Mesendoderm (in vitro differentiated cells): ENCODE measurements at regions not wholly inside any gene's neighbourhood (a gene's known extent, or its start where the extent isn't known, plus 50 kb on each side); places are given as distances from the start of the nearest gene placed in this dataset.

Experiments
- DNase-seq: peaks from one replicate; pipeline ENCODE4 v3.0.0; 2013
- H2AK5ac ChIP-seq: 2 replicates; pipeline ENCODE4 v1.6.1; 2013; ENCODE audit warnings: low read length, inconsistent platforms
- H2BK120ac ChIP-seq: 2 replicates; pipeline ENCODE4 v1.6.1; 2013; ENCODE audit warnings: low read depth, mild to moderate bottlenecking, low read length, moderate library complexity, mixed read lengths
- H2BK15ac ChIP-seq: replicated peaks from 2 replicates; pipeline ENCODE4 v1.6.1; 2013; ENCODE audit warnings: low read depth, mild to moderate bottlenecking, moderate library complexity
- H2BK5ac ChIP-seq: 2 replicates; pipeline ENCODE4 v1.6.1; 2013; ENCODE audit warnings: low read length, inconsistent platforms
- H3K18ac ChIP-seq: 2 replicates; pipeline ENCODE4 v1.6.1; 2013; ENCODE audit warnings: mild to moderate bottlenecking, low read length, mixed read lengths
- H3K23ac ChIP-seq: one replicate; pipeline ENCODE4 v1.6.1; 2013; ENCODE audit warnings: low read length
- H3K27ac ChIP-seq: 2 replicates; pipeline ENCODE4 v1.5.1; 2013; ENCODE audit warnings: low read depth, mild to moderate bottlenecking, inconsistent platforms, low read length, moderate library complexity
- H3K27me3 ChIP-seq: 2 replicates; pipeline ENCODE4 v1.6.1; 2013; ENCODE audit warnings: low read length, control low read depth, mild to moderate bottlenecking, inconsistent platforms; ENCODE audit not compliant: insufficient read depth, poor library complexity
- H3K36me3 ChIP-seq: 2 replicates; pipeline ENCODE4 v1.6.1; 2013; ENCODE audit warnings: low read length, inconsistent platforms; ENCODE audit not compliant: control insufficient read depth, insufficient read depth
- H3K4ac ChIP-seq: one replicate; pipeline ENCODE4 v1.6.1; 2013; ENCODE audit warnings: low read depth, mild to moderate bottlenecking, low read length, moderate library complexity
- H3K4me1 ChIP-seq: 2 replicates; pipeline ENCODE4 v1.6.1; 2013; ENCODE audit warnings: low read depth, low read length, inconsistent platforms; ENCODE audit not compliant: control insufficient read depth
- H3K4me2 ChIP-seq: 2 replicates; pipeline ENCODE4 v1.6.1; 2013; ENCODE audit warnings: low read length
- H3K4me3 ChIP-seq: 2 replicates; pipeline ENCODE4 v1.5.1; 2013; ENCODE audit warnings: mild to moderate bottlenecking, low read length
- H3K56ac ChIP-seq: one replicate; pipeline ENCODE4 v1.6.1; 2013; ENCODE audit warnings: low read length
- H3K79me1 ChIP-seq: 2 replicates; pipeline ENCODE4 v1.6.1; 2013; ENCODE audit warnings: low read length, inconsistent platforms
- H3K79me2 ChIP-seq: 2 replicates; pipeline ENCODE4 v1.6.1; 2013; ENCODE audit warnings: mild to moderate bottlenecking, low read length; ENCODE audit not compliant: control insufficient read depth, insufficient read depth
- H3K9ac ChIP-seq: 2 replicates; pipeline ENCODE4 v1.6.1; 2013; ENCODE audit warnings: low read length, inconsistent platforms
- H4K5ac ChIP-seq: one replicate; pipeline ENCODE4 v1.6.1; 2013; ENCODE audit warnings: low read length
- H4K8ac ChIP-seq: one replicate; pipeline ENCODE4 v1.6.1; 2013; ENCODE audit warnings: low read depth, mild to moderate bottlenecking, control low read depth, low read length, moderate library complexity
- WGBS: extraction: QIAGEN DNeasy Blood & Tissue Kit; methylation state at CpG from one replicate; pipeline ENCODE4 v1.1.7; 2013; ENCODE audit warnings: low lambda C conversion rate, missing lambda C conversion rate; ENCODE audit not compliant: insufficient coverage; ENCODE audit errors: extremely low coverage; 5-methylcytosine and 5-hydroxymethylcytosine counted together

DNA sequence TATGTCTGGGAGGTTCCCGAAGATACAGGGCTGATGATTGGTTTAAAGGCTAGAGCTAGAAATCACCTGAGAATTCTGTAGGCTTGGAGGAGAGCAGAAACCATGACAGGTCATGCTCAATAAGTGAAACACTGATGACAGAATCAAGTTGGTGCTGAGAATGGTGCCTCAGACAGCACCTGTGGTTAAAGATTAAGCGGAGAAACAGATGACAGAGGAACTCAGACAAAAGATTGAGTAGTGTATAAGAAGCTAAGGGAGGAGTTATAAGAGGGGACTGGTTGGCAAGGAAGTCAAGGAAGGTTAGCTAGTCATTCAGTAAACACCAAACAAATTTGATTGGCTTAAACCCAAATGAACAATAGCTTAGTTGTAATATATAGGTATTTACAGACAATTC is 385.4 kb upstream of the CNKSR2 start:
- no peak overlapping the region for H3K4ac ChIP-seq
- no peak overlapping the region for H3K4me2 ChIP-seq
- H3K4me1 ChIP-seq = no peaks in the 10 kb centered on the region
- H3K27me3 ChIP-seq = no peaks in the 10 kb centered on the region
- WGBS = no CpG with 5 or more reads among the region's 2 CpGs
- H3K79me1 ChIP-seq = no peaks in the 10 kb centered on the region
- H2BK15ac ChIP-seq = no peak overlapping the region
- DNase-seq = no peak
- no peak overlapping the region for H2BK120ac ChIP-seq
- H3K9ac ChIP-seq = no peak overlapping the region
- no peak overlapping the region for H3K23ac ChIP-seq
- H3K27ac ChIP-seq = no peak overlapping the region
- no peak overlapping the region for H4K8ac ChIP-seq
- no peak overlapping the region for H3K4me3 ChIP-seq
- H4K5ac ChIP-seq = no peak overlapping the region
- no peaks in the 10 kb centered on the region for H3K79me2 ChIP-seq
- H3K18ac ChIP-seq = no peak overlapping the region
- H3K36me3 ChIP-seq = no peaks in the 10 kb centered on the region
- H3K56ac ChIP-seq = no peak overlapping the region
- no peak overlapping the region for H2AK5ac ChIP-seq
- no peak overlapping the region for H2BK5ac ChIP-seq

- no peak overlapping the region for H2BK120ac ChIP-seq
- H3K36me3 ChIP-seq = no peaks in the 10 kb centered on the region
- H3K27ac ChIP-seq = no peak overlapping the region
- H3K4me2 ChIP-seq = no peak overlapping the region
- no peaks in the 10 kb centered on the region for H3K79me2 ChIP-seq
- DNase-seq = no peak
- H3K4me3 ChIP-seq = no peak overlapping the region
- H4K5ac ChIP-seq = no peak overlapping the region
- H3K79me1 ChIP-seq = no peaks in the 10 kb centered on the region
- no peak overlapping the region for H3K9ac ChIP-seq
- no peaks in the 10 kb centered on the region for H3K27me3 ChIP-seq
- H3K23ac ChIP-seq = no peak overlapping the region
- H4K8ac ChIP-seq = no peak overlapping the region
- no peak overlapping the region for H3K4ac ChIP-seq
- no peak overlapping the region for H2BK15ac ChIP-seq
- WGBS = no CpG with 5 or more reads among the region's 3 CpGs
- H2BK5ac ChIP-seq = no peak overlapping the region
- no peak overlapping the region for H3K18ac ChIP-seq
- H2AK5ac ChIP-seq = no peak overlapping the region
- H3K56ac ChIP-seq = no peak overlapping the region
- H3K4me1 ChIP-seq = no peaks in the 10 kb centered on the region
Measured at GRCh38 chrX:20988118-20988517, 386.1 kb upstream of the CNKSR2 start.

DNA sequence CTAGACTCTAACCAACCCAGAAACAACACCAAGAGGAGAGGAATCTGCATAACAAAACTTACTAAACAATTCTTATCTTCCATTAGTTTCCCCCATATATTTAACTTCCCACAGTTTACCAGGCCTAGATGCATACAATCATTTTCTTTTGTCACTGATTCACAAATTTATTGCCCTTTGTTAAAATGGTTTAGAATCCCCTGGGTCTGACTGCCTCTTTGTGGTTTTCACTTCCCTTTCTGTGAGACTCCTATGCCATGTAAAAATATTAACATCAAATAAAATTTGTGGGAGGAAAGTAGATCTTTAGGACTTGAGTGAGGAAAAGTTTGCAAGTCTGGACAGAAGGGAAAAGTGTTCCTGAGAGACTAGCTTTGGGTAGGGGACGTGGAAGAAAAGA is 393.8 kb upstream of the CNKSR2 start:
- Histone ChIP-seq H3K27ac (no peak overlapping the region), H4K8ac (no peak overlapping the region), H2BK15ac (no peak overlapping the region), H3K4me1 (no peaks in the 10 kb centered on the region), H2BK120ac (no peak overlapping the region), H2BK5ac (no peak overlapping the region), H3K23ac (no peak overlapping the region), H3K4me2 (no peak overlapping the region), H3K36me3 (no peaks in the 10 kb centered on the region), H3K27me3 (no peaks in the 10 kb centered on the region), H2AK5ac (no peak overlapping the region), H3K4ac (no peak overlapping the region), H3K79me1 (no peaks in the 10 kb centered on the region), H3K18ac (no peak overlapping the region), H4K5ac (no peak overlapping the region), H3K4me3 (no peak overlapping the region), H3K79me2 (no peaks in the 10 kb centered on the region), H3K9ac (no peak overlapping the region), H3K56ac (no peak overlapping the region)
- no CpG with 5 or more reads among the region's 1 CpG for WGBS
- DNase-seq = no peak

DNA sequence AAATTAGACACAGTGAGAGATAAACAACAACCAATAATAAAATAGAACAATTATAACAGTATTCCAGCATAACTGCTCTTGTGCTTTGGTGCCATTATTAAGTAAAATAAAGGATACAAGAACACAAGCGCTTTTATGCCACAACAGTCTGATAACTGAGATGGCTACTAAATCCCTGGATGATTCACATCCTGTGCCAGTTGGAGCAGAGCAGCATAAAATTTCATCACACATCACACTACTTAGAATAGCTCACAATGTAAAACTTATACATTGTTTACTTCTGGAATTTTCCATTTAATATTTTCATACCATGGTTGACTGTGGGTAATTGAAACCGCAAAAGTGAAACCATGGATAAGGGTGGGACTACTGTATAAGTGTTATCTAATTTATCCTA is 399.9 kb upstream of the CNKSR2 start:
- Histone ChIP-seq H3K23ac (no peak overlapping the region), H3K79me2 (no peaks in the 10 kb centered on the region), H3K4me2 (no peak overlapping the region), H2BK15ac (no peak overlapping the region), H3K4ac (no peak overlapping the region), H2AK5ac (no peak overlapping the region), H4K8ac (no peak overlapping the region), H3K27ac (no peak overlapping the region), H3K4me3 (no peak overlapping the region), H3K18ac (no peak overlapping the region), H3K56ac (no peak overlapping the region), H3K36me3 (no peaks in the 10 kb centered on the region), H3K79me1 (no peaks in the 10 kb centered on the region), H2BK120ac (no peak overlapping the region), H4K5ac (no peak overlapping the region), H3K9ac (no peak overlapping the region), H3K27me3 (no peaks in the 10 kb centered on the region), H2BK5ac (no peak overlapping the region), H3K4me1 (no peaks in the 10 kb centered on the region)
- no peak for DNase-seq
- no CpG with 5 or more reads among the region's 2 CpGs for WGBS

DNA sequence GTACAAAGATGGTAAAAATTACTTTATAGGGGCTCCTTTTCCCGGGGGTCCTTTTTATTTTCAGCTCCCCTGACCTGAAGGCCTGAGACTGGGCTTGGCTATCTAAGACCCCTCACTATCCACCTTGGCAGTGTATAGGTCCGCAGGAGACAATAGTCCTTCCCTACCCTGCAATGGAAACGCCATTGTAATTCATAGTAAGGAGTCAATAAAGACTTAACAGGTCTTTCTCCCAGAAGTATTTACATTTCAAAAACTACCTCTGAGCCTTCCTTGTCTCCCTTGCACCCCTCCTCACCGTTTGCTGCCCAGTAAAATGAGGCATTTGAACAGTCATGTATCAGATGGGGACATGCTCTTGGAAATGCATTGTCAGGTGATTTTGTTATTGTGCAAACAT is 401.2 kb upstream of the CNKSR2 start:
- H2BK120ac ChIP-seq = no peak overlapping the region
- H3K18ac ChIP-seq = no peak overlapping the region
- H4K5ac ChIP-seq = no peak overlapping the region
- H3K23ac ChIP-seq = no peak overlapping the region
- no peak overlapping the region for H3K4ac ChIP-seq
- no peaks in the 10 kb centered on the region for H3K27me3 ChIP-seq
- H2BK5ac ChIP-seq = no peak overlapping the region
- H3K27ac ChIP-seq = no peak overlapping the region
- H3K36me3 ChIP-seq = no peaks in the 10 kb centered on the region
- no peak overlapping the region for H3K4me3 ChIP-seq
- WGBS = no CpG with 5 or more reads among the region's 4 CpGs
- H4K8ac ChIP-seq = no peak overlapping the region
- no peak overlapping the region for H3K56ac ChIP-seq
- H3K4me2 ChIP-seq = no peak overlapping the region
- no peak overlapping the region for H2AK5ac ChIP-seq
- H3K4me1 ChIP-seq = no peaks in the 10 kb centered on the region
- H3K79me1 ChIP-seq = no peaks in the 10 kb centered on the region
- no peak overlapping the region for H3K9ac ChIP-seq
- no peaks in the 10 kb centered on the region for H3K79me2 ChIP-seq
- no peak for DNase-seq
- H2BK15ac ChIP-seq = no peak overlapping the region

DNA sequence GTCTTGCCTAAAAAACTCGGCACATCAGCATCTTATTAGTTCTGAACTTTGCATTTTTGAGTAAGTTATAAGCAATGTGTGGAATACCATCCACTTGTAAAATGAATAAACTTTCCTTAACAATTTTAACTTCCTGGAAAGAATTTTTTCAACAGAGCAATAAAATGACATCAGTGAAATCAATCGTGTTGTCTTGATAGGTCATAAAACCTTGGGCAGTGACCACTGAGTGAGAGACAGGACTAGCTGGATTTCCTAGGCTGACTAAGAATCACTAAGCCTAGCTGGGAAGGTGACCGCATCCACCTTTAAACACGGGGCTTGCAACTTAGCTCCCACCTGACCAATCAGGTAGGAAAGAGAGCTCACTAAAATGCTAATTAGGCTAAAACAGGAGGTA is 403.0 kb upstream of the CNKSR2 start:
- H3K79me1 ChIP-seq = no peaks in the 10 kb centered on the region
- no peak overlapping the region for H3K27ac ChIP-seq
- H4K8ac ChIP-seq = no peak overlapping the region
- no peak overlapping the region for H2BK120ac ChIP-seq
- H3K27me3 ChIP-seq = no peaks in the 10 kb centered on the region
- H2BK15ac ChIP-seq = no peak overlapping the region
- no peak overlapping the region for H2AK5ac ChIP-seq
- H3K4me2 ChIP-seq = no peak overlapping the region
- no peaks in the 10 kb centered on the region for H3K4me1 ChIP-seq
- H3K36me3 ChIP-seq = no peaks in the 10 kb centered on the region
- H3K18ac ChIP-seq = no peak overlapping the region
- H3K4ac ChIP-seq = no peak overlapping the region
- no peak overlapping the region for H3K9ac ChIP-seq
- H3K79me2 ChIP-seq = no peaks in the 10 kb centered on the region
- H2BK5ac ChIP-seq = no peak overlapping the region
- WGBS = no CpG with 5 or more reads among the region's 4 CpGs
- H3K23ac ChIP-seq = no peak overlapping the region
- H4K5ac ChIP-seq = no peak overlapping the region
- no peak overlapping the region for H3K4me3 ChIP-seq
- DNase-seq = no peak
- no peak overlapping the region for H3K56ac ChIP-seq
